ENCODE measurements at regions not wholly inside any gene's neighbourhood (a gene's known extent, or its start where the extent isn't known, plus 50 kb on each side); places are given as distances from the start of the nearest gene placed in this dataset.

GRCh38 chr15:26157081-26157480 is 294.0 kb upstream of the ATP10A start:
- no peaks in the 10 kb centered on the region for H3K36me3 ChIP-seq
- 22% methylated on average over 7 of the region's 7 CpGs for WGBS
- H3K4me3 ChIP-seq, result no peak overlapping the region
- H3K4me1 ChIP-seq (replicated peaks), result no peaks in the 10 kb centered on the region
- H3K27me3 ChIP-seq (replicated peaks; ENCODE audit: insufficient read depth), result no peaks in the 10 kb centered on the region
- intact Hi-C loops (cut with DNase I), result no loop called here
- peak; percentile 25 for TF ChIP-seq POLR2AphosphoS5 (IDR thresholded peaks at IDR 0.05)
- TF ChIP-seq, protein P1, sequence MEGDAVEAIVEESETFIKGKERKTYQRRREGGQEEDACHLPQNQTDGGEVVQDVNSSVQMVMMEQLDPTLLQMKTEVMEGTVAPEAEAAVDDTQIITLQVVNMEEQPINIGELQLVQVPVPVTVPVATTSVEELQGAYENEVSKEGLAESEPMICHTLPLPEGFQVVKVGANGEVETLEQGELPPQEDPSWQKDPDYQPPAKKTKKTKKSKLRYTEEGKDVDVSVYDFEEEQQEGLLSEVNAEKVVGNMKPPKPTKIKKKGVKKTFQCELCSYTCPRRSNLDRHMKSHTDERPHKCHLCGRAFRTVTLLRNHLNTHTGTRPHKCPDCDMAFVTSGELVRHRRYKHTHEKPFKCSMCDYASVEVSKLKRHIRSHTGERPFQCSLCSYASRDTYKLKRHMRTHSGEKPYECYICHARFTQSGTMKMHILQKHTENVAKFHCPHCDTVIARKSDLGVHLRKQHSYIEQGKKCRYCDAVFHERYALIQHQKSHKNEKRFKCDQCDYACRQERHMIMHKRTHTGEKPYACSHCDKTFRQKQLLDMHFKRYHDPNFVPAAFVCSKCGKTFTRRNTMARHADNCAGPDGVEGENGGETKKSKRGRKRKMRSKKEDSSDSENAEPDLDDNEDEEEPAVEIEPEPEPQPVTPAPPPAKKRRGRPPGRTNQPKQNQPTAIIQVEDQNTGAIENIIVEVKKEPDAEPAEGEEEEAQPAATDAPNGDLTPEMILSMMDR (IDR thresholded peaks at IDR 0.05), result no peak
- no peak overlapping the region for H3K27ac ChIP-seq
- DNase-seq (ENCODE audit: low spot score), result no peak
- H3K9me3 ChIP-seq, result no peaks in the 10 kb centered on the region

DNA sequence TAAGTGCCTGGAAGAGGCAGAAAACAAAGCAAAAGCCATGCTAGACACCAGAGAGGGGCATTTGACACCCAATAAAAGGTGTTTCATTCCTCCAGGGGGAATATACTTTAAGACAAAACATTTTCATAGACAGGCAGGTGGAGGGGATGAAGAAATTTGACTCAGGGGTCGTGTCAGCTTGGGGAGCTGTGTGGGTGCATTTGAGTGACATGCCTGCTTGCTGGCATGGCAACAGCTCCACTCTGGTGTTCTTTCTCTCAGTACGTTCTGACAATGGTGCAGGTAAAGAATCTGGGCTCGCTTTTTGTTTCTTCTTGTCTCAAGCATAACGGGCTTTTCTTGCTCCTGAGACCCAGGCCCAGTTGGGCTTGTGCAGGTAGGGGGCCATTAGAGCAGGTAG is 292.9 kb upstream of the ATP10A start:
- WGBS, result 66% methylated on average over 4 of the region's 4 CpGs
- Histone ChIP-seq H3K4me1 (replicated peaks) (no peaks in the 10 kb centered on the region), H3K9me3 (no peaks in the 10 kb centered on the region), H3K27ac (no peak overlapping the region), H3K27me3 (replicated peaks; ENCODE audit: insufficient read depth) (no peaks in the 10 kb centered on the region), H3K36me3 (no peaks in the 10 kb centered on the region), H3K4me3 (no peak overlapping the region)
- intact Hi-C loops (cut with DNase I), result no loop called here
- DNase-seq (ENCODE audit: low spot score), result no peak
- TF ChIP-seq POLR2AphosphoS5 (IDR thresholded peaks at IDR 0.05), result no peak
- TF ChIP-seq POLR2A (IDR thresholded peaks at IDR 0.05), result no peak
- TF ChIP-seq, protein P1 (IDR thresholded peaks at IDR 0.05), result no peak

DNA sequence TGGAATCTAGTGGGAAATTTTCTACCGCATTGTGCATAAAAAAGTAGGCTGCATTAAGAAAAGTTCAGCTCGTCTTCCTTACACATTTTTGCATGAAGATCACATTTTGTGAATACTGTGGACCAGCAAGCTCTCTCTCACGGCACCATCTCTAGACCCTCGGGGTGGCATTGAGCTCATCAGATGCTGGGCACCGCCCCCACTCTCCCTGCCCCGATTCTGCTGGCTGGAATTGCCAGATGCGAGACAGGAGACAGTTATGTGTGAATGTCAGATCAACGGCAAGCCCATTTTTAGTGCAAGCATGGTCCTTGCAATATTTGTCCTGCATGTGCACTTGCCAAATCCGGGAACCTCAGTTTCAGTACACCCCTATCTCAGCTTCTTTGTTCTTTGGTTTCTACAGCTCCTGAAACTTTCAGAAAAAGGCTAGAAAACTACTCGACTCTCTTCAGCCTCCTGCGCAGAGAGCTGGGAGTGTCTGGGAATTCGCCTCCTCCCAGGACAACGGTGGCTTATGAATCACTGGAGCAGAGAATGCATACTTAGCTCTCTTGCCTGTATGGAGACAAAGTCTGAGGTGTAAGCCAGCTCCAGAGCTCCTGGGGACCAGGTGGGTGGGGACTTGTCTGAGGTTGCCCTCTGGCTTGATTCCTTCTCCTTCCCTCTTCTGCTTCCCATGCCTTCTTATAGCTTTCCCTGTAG is 285.2 kb upstream of the ATP10A start:
- DNase-seq (ENCODE audit: low spot score), result no peak
- intact Hi-C loops (cut with DNase I), result no loop called here
- H3K4me3 ChIP-seq, result no peak overlapping the region
- 81% methylated on average over 13 of the region's 13 CpGs for WGBS
- H3K9me3 ChIP-seq, result no peaks in the 10 kb centered on the region
- no peaks in the 10 kb centered on the region for H3K36me3 ChIP-seq
- H3K4me1 ChIP-seq (replicated peaks), result no peaks in the 10 kb centered on the region
- H3K27ac ChIP-seq, result no peak overlapping the region
- no peaks in the 10 kb centered on the region for H3K27me3 ChIP-seq (replicated peaks; ENCODE audit: insufficient read depth)
- TF ChIP-seq, protein P1 (IDR thresholded peaks at IDR 0.05), result no peak
- TF ChIP-seq POLR2A (IDR thresholded peaks at IDR 0.05) (no peak), POLR2AphosphoS5 (IDR thresholded peaks at IDR 0.05) (no peak)

- H3K9me3 ChIP-seq, result no peaks in the 10 kb centered on the region
- no peaks in the 10 kb centered on the region for H3K4me1 ChIP-seq (replicated peaks)
- no peak overlapping the region for H3K4me3 ChIP-seq
- intact Hi-C loops (cut with DNase I), result no loop called here
- no peak for DNase-seq (ENCODE audit: low spot score)
- no peaks in the 10 kb centered on the region for H3K27me3 ChIP-seq (replicated peaks; ENCODE audit: insufficient read depth)
- H3K36me3 ChIP-seq, result no peaks in the 10 kb centered on the region
- no peak overlapping the region for H3K27ac ChIP-seq
- TF ChIP-seq POLR2A (IDR thresholded peaks at IDR 0.05), result no peak
- no peak for TF ChIP-seq POLR2AphosphoS5 (IDR thresholded peaks at IDR 0.05)
- TF ChIP-seq, protein P1 (IDR thresholded peaks at IDR 0.05), result no peak
- WGBS, result 63% methylated on average over 4 of the region's 4 CpGs
Measured at GRCh38 chr15:26146202-26146601, 283.1 kb upstream of the ATP10A start.

DNA sequence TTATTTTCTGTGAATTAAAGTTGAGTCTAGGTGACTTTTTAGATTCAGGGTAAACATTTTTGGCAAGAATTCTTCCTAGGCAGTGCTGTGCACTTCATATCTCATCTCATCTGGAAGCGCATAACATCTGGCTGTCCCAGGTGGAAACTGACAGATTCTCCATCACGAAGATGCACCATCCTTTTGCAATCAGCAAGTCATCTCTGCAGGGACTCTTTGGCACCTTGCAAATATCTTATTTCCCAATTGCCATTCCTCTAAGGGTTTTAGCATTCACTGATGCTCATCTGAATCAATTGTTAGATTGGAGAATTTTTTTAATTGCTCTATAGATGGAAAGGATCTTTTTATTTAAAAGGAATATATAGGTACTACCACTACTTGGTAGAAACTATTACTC is 282.7 kb upstream of the ATP10A start:
- Histone ChIP-seq H3K36me3 (no peaks in the 10 kb centered on the region), H3K4me1 (replicated peaks) (no peaks in the 10 kb centered on the region), H3K9me3 (no peaks in the 10 kb centered on the region), H3K4me3 (no peak overlapping the region), H3K27ac (no peak overlapping the region), H3K27me3 (replicated peaks; ENCODE audit: insufficient read depth) (no peaks in the 10 kb centered on the region)
- no peak for TF ChIP-seq POLR2AphosphoS5 (IDR thresholded peaks at IDR 0.05)
- TF ChIP-seq POLR2A (IDR thresholded peaks at IDR 0.05), result no peak
- TF ChIP-seq, protein P1 (IDR thresholded peaks at IDR 0.05), result no peak
- WGBS, result 75% methylated on average over 2 of the region's 2 CpGs
- intact Hi-C loops (cut with DNase I), result no loop called here
- DNase-seq (ENCODE audit: low spot score), result no peak

Measured in prostate gland (tissue), 2 donors.